Epithelial cell of esophagus (primary cell): ENCODE measurements at regions not wholly inside any gene's neighbourhood (a gene's known extent, or its start where the extent isn't known, plus 50 kb on each side); places are given as distances from the start of the nearest gene placed in this dataset.

ENCODE experiments used
- DNase-seq: peaks from one replicate; pipeline ENCODE4 v3.0.0; 2010; ENCODE audit warnings: low read depth
- H3K4me3 ChIP-seq: 2 replicates; pipeline ENCODE4 v1.5.1; 2011; ENCODE audit warnings: mild to moderate bottlenecking, low read length, control low read depth
- TF ChIP-seq, protein P1 (sequence below): IDR thresholded peaks from 2 replicates; pipeline ENCODE4 v1.5.1; 2011; ENCODE audit warnings: low read depth, mild to moderate bottlenecking, low read length, control low read depth, inconsistent platforms; ENCODE audit not compliant: insufficient read depth; ENCODE audit errors: missing control alignments

DNA sequence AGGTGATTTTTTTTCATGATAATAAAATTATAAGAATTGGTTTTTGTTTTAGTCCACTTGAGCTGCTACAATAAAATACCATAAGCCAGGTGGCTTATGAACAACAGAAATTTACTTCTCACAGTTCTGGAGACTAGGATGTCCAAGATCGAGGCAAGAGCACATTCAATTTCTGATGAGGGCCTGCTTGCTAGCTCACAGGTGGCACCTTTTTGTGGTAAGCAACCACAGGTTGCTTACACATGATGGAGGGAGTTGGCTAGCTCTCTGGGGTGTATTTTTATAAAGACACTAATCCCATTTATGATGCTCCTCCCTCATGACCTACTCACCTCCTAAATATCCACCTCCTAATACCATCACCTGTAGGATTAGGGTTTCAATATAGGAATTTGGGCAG is 1248.5 kb upstream of the TENM3 start:
- no peak for DNase-seq

DNA sequence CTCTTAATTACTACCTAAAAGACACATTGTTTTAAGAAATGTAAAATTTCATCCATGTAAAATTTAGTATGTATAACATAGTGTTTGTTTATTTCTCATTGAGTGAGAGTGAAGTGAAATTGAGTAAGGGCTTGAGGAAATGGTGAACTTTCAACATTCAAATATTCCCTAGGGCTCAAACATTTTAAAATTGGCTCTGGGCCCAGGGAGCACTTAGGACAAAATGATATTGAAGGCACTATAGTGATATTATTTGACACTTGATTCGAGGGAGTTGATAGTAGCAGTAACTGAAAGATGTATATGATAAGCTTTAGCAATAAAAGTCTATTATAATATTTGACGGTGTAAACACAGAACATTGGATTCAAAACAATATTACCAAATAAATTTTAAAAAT is 1244.0 kb upstream of the TENM3 start:
- H3K4me3 ChIP-seq = no peak overlapping the region
- TF ChIP-seq, protein P1, sequence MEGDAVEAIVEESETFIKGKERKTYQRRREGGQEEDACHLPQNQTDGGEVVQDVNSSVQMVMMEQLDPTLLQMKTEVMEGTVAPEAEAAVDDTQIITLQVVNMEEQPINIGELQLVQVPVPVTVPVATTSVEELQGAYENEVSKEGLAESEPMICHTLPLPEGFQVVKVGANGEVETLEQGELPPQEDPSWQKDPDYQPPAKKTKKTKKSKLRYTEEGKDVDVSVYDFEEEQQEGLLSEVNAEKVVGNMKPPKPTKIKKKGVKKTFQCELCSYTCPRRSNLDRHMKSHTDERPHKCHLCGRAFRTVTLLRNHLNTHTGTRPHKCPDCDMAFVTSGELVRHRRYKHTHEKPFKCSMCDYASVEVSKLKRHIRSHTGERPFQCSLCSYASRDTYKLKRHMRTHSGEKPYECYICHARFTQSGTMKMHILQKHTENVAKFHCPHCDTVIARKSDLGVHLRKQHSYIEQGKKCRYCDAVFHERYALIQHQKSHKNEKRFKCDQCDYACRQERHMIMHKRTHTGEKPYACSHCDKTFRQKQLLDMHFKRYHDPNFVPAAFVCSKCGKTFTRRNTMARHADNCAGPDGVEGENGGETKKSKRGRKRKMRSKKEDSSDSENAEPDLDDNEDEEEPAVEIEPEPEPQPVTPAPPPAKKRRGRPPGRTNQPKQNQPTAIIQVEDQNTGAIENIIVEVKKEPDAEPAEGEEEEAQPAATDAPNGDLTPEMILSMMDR = no peak
- DNase-seq = no peak

More for the DNA sequence above, 1248.5 kb upstream of the TENM3 start:
- H3K4me3 ChIP-seq = no peak overlapping the region
- TF ChIP-seq, protein P1 = no peak

DNA sequence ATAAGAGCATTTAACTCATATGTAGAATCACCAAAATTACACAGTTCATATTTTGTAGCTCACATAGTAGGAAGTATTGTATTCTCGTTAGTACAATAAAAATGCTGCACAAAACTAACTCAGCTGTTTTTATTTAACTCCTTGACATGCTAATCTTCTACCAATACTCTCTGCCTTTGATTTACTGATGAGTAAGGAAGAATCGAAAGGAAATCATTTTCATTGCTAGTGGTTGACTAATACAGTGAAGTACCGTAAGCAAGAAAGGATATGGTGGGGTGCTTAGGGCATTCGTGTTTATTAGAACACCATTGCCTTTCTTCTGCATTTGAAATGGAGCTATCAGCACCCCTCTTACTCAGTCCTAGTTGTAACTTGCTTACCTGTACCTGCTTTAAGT is 1239.1 kb upstream of the TENM3 start:
- DNase-seq = no peak
- H3K4me3 ChIP-seq = no peak overlapping the region
- TF ChIP-seq, protein P1 = no peak

DNA sequence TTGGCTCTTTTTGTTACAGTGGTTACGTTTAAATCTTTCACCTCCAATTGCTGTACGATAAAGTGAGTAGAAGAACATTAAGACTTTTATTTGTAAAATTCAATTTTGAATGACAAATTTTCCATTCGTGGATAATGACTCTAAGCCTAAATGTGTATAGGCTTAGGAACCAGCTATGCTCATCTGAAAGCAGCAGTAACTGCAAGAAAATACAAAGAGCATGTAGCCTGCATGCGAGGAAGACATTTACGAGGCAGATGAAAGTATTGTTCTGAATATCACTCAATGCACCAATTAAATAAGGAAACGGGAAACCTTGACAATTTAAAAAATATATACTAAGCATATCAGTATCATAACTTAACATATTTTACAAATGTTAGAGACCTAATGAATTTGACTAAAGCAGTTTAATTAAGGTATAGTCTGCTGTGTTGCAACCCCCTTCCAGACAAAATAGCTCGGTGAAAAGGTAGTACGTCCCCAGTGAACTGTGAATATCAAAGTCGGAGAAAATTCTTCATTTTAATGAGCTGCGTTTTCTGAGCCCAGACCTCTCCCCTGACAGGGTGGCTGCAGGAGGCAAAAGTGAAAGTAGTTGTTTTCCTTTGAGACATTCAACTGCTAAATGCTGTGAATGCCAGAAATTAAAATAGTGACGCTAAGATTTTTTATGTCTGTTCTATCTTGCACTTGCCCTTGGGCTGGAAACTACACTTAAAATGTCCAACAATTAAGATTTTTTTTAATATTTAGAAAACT is 1236.5 kb upstream of the TENM3 start:
- no peak overlapping the region for H3K4me3 ChIP-seq
- DNase-seq = no peak
- TF ChIP-seq, protein P1 = no peak

DNA sequence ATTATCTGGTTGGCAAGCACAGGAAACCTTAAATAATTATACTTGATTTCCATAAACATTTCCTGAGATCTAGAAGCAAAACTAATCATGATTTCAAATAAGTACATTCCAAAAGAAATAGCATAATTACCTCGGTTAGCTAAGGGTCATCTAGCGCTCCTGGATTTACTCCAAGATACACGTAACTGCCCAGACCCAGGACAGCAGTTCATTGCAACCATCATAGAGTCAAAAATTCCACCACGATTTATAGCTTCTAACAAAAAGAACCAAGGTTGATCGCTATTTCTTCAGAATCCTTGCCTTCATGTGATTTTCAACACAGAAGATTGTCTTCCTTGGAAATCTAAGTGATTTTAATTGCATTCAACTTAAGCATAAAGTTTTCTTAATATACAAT is 1235.5 kb upstream of the TENM3 start:
- no peak overlapping the region for H3K4me3 ChIP-seq
- TF ChIP-seq, protein P1 = no peak
- DNase-seq = no peak

DNA sequence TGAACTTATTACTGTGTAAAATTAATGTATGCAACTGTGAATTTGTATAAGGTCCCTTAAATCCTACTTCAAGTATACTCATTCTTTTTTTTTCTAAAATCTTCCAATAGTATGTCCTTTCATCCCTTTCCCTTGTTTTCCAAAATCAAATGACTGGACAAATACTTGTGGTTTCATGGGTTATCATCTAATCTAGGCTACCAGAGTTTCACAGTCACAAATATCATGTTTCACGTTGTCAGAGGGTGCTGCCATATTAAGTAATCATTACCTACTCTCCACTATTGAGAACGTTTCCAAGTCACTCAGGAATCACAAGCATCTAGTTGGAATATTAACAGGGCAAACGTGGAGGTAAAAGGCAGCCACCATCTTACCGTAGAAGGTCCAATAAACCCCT is 1235.0 kb upstream of the TENM3 start:
- TF ChIP-seq, protein P1 = no peak
- no peak overlapping the region for H3K4me3 ChIP-seq
- DNase-seq = no peak

DNA sequence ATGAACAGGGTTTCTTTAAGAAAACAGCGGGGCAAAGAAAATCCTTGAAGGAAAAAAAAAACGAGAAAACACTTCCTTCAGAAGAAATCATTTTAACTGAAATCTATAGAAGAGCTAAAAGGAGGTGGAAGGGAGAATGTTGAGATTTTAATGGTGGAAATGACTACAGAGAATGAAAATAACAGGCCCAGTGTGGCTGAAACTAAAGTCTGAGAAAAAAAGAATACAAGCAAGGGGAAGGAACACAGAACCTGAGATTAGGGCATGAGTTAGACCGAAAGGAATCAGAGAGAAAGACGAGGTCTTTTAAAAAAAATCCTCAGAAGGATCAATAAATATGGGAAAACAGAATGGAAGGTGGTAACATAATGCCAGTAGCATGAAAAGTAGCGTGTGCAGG is 1230.0 kb upstream of the TENM3 start:
- no peak overlapping the region for H3K4me3 ChIP-seq
- DNase-seq = no peak
- TF ChIP-seq, protein P1 = no peak
